Nephron progenitor cell (in vitro differentiated cells): ENCODE measurements at regions not wholly inside any gene's neighbourhood (a gene's known extent, or its start where the extent isn't known, plus 50 kb on each side); places are given as distances from the start of the nearest gene placed in this dataset.

ENCODE experiments used
- DNase-seq: peaks from one replicate; pipeline ENCODE4 v3.0.0; 2021
- H3K27ac Mint-ChIP-seq: 2 replicates; pipeline ENCODE4 v1.8.0; 2021; ENCODE audit warnings: mild to moderate bottlenecking, moderate library complexity, mixed read lengths
- H3K27me3 Mint-ChIP-seq: 2 replicates; pipeline ENCODE4 v1.8.0; 2021; ENCODE audit warnings: mild to moderate bottlenecking, low read depth, mixed read lengths; ENCODE audit not compliant: poor library complexity
- H3K36me3 Mint-ChIP-seq: 2 replicates; pipeline ENCODE4 v1.8.0; 2021; ENCODE audit warnings: low read depth, mixed read lengths
- H3K4me1 Mint-ChIP-seq: 2 replicates; pipeline ENCODE4 v1.8.0; 2021; ENCODE audit warnings: mixed read lengths
- H3K4me3 Mint-ChIP-seq: 2 replicates; pipeline ENCODE4 v1.8.0; 2021; ENCODE audit warnings: mild to moderate bottlenecking, moderate library complexity, mixed read lengths
- H3K9me3 Mint-ChIP-seq: 2 replicates; pipeline ENCODE4 v1.8.0; 2021; ENCODE audit warnings: mild to moderate bottlenecking, moderate library complexity, mixed read lengths
- TF ChIP-seq, protein P1 (sequence below): fragments of 200-600 bp; sonication (generic); IDR thresholded peaks from 2 replicates; pipeline ENCODE4 v1.5.0; 2021; ENCODE audit warnings: antibody characterized with exemption

DNA sequence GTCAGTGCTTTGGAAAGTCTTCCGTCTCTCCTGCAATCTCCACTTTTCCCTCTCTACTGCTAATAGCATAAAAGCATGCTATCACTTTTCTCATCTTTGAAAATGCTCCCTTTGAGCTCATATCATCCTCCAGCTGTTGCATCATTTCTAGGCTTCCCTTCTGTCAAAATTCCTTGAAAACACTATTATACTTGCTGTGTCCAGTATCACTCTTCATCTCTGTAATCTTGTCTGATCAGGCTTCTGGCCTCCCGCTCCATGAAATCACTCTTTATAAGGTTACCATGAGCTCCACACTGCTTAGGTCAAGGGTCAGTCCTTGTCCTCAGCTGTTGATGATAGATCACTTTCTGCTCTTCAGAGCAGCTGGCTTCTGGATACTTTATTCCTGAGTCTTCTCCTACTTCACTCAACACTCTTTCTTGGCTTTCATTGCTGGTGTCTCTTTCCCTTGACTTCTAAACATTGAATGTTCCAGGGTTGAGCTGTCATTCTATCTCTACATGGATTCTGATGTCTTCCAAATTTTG, 50.9 kb upstream of the SPTSSB start:
- TF ChIP-seq, protein P1, sequence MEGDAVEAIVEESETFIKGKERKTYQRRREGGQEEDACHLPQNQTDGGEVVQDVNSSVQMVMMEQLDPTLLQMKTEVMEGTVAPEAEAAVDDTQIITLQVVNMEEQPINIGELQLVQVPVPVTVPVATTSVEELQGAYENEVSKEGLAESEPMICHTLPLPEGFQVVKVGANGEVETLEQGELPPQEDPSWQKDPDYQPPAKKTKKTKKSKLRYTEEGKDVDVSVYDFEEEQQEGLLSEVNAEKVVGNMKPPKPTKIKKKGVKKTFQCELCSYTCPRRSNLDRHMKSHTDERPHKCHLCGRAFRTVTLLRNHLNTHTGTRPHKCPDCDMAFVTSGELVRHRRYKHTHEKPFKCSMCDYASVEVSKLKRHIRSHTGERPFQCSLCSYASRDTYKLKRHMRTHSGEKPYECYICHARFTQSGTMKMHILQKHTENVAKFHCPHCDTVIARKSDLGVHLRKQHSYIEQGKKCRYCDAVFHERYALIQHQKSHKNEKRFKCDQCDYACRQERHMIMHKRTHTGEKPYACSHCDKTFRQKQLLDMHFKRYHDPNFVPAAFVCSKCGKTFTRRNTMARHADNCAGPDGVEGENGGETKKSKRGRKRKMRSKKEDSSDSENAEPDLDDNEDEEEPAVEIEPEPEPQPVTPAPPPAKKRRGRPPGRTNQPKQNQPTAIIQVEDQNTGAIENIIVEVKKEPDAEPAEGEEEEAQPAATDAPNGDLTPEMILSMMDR: no peak
- no peaks in the 10 kb centered on the region for H3K36me3 Mint-ChIP-seq
- H3K27ac Mint-ChIP-seq: no peak overlapping the region
- peaks cover 4% of the 10 kb centered on the region for H3K27me3 Mint-ChIP-seq
- DNase-seq: no peak
- no peak overlapping the region for H3K4me3 Mint-ChIP-seq
- H3K9me3 Mint-ChIP-seq: no peaks in the 10 kb centered on the region
- H3K4me1 Mint-ChIP-seq: peaks cover 16% of the 10 kb centered on the region
